ENCODE measurements at regions not wholly inside any gene's neighbourhood (a gene's known extent, or its start where the extent isn't known, plus 50 kb on each side); places are given as distances from the start of the nearest gene placed in this dataset.
A peak's percentile ranks its signal among the peaks of the same experiment; 100 is the strongest.

DNA sequence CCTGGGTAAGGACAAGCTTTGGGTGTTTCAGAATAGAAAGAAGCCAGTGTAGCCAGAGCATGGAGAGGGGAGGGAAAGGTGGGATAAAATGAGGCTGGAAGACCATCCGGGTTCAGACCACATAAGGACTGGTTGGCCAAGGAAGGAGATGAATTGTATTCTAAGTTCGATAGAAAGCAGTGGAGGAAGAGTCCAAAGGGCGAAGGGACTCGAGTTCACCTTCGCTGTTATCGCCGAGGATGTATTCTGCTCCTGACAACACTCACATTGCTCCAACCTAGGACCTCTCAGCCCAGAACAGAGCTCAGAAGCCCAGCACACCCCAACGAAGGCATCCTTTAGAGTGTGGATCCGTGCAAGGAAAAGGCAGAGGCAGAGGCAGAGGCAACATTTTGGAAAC, 133.1 kb upstream of the EPB41L4A start (continued):
- TF ChIP-seq, protein P1, sequence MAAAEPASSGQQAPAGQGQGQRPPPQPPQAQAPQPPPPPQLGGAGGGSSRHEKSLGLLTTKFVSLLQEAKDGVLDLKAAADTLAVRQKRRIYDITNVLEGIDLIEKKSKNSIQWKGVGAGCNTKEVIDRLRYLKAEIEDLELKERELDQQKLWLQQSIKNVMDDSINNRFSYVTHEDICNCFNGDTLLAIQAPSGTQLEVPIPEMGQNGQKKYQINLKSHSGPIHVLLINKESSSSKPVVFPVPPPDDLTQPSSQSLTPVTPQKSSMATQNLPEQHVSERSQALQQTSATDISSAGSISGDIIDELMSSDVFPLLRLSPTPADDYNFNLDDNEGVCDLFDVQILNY (CRISPR knock-in tag; IDR thresholded peaks at IDR 0.05) = no peak

DNA sequence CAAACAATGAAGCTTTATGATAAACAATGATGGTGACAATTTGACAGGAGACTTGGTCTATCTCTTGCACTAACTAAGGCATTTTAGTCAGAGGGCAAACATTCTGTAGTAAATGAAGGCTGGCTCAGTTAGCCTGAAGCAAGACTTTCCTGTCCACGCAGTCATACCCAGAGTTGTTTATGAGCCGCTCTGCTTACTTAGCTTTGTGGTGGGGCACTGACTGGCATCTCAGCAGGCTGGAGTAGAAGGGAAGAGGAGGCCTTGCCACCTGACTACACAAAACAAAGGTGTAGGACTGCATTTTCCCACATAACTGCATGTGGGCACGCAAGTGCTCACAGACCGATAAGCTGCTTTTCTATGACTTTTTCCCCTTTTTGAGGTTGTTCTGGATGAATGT, 133.7 kb upstream of the EPB41L4A start:
- no peaks in the 10 kb centered on the region for H3K27me3 Mint-ChIP-seq (ENCODE audit: low read depth)
- no peak for DNase-seq (ENCODE audit: low spot score)
- 0 out of 2 replicates have a peak, but pooled peaks cover 3% of the 10 kb centered on the region for H3K4me1 Mint-ChIP-seq
- no peak for ATAC-seq
- POLR2A ChIA-PET = no interaction called here
- no peak overlapping the region for H3K4me3 Mint-ChIP-seq
- TF ChIP-seq ZNF671 (CRISPR knock-in tag; IDR thresholded peaks at IDR 0.05) (no peak), ESRRA (CRISPR knock-in tag; IDR thresholded peaks at IDR 0.05; ENCODE audit: borderline replicate concordance) (no peak), ATF1 (CRISPR knock-in tag; IDR thresholded peaks at IDR 0.05) (no peak), ZNF416 (CRISPR knock-in tag; IDR thresholded peaks at IDR 0.05) (no peak), ETV6 (CRISPR knock-in tag; IDR thresholded peaks at IDR 0.05) (no peak)
- TF ChIP-seq, protein P2, sequence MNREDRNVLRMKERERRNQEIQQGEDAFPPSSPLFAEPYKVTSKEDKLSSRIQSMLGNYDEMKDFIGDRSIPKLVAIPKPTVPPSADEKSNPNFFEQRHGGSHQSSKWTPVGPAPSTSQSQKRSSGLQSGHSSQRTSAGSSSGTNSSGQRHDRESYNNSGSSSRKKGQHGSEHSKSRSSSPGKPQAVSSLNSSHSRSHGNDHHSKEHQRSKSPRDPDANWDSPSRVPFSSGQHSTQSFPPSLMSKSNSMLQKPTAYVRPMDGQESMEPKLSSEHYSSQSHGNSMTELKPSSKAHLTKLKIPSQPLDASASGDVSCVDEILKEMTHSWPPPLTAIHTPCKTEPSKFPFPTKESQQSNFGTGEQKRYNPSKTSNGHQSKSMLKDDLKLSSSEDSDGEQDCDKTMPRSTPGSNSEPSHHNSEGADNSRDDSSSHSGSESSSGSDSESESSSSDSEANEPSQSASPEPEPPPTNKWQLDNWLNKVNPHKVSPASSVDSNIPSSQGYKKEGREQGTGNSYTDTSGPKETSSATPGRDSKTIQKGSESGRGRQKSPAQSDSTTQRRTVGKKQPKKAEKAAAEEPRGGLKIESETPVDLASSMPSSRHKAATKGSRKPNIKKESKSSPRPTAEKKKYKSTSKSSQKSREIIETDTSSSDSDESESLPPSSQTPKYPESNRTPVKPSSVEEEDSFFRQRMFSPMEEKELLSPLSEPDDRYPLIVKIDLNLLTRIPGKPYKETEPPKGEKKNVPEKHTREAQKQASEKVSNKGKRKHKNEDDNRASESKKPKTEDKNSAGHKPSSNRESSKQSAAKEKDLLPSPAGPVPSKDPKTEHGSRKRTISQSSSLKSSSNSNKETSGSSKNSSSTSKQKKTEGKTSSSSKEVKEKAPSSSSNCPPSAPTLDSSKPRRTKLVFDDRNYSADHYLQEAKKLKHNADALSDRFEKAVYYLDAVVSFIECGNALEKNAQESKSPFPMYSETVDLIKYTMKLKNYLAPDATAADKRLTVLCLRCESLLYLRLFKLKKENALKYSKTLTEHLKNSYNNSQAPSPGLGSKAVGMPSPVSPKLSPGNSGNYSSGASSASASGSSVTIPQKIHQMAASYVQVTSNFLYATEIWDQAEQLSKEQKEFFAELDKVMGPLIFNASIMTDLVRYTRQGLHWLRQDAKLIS (CRISPR knock-in tag; IDR thresholded peaks at IDR 0.05; ENCODE audit: borderline replicate concordance) = no peak
- TF ChIP-seq, protein P3, sequence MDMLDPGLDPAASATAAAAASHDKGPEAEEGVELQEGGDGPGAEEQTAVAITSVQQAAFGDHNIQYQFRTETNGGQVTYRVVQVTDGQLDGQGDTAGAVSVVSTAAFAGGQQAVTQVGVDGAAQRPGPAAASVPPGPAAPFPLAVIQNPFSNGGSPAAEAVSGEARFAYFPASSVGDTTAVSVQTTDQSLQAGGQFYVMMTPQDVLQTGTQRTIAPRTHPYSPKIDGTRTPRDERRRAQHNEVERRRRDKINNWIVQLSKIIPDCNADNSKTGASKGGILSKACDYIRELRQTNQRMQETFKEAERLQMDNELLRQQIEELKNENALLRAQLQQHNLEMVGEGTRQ (CRISPR knock-in tag; IDR thresholded peaks at IDR 0.05) = no peak
- TF ChIP-seq, protein P4, sequence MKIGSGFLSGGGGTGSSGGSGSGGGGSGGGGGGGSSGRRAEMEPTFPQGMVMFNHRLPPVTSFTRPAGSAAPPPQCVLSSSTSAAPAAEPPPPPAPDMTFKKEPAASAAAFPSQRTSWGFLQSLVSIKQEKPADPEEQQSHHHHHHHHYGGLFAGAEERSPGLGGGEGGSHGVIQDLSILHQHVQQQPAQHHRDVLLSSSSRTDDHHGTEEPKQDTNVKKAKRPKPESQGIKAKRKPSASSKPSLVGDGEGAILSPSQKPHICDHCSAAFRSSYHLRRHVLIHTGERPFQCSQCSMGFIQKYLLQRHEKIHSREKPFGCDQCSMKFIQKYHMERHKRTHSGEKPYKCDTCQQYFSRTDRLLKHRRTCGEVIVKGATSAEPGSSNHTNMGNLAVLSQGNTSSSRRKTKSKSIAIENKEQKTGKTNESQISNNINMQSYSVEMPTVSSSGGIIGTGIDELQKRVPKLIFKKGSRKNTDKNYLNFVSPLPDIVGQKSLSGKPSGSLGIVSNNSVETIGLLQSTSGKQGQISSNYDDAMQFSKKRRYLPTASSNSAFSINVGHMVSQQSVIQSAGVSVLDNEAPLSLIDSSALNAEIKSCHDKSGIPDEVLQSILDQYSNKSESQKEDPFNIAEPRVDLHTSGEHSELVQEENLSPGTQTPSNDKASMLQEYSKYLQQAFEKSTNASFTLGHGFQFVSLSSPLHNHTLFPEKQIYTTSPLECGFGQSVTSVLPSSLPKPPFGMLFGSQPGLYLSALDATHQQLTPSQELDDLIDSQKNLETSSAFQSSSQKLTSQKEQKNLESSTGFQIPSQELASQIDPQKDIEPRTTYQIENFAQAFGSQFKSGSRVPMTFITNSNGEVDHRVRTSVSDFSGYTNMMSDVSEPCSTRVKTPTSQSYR (CRISPR knock-in tag; IDR thresholded peaks at IDR 0.05) = no peak
- TF ChIP-seq, protein P5, sequence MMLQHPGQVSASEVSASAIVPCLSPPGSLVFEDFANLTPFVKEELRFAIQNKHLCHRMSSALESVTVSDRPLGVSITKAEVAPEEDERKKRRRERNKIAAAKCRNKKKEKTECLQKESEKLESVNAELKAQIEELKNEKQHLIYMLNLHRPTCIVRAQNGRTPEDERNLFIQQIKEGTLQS (CRISPR knock-in tag; conservative IDR thresholded peaks at IDR 0.05) = no peak
- H3K27ac Mint-ChIP-seq = no peak overlapping the region
- CTCF ChIA-PET = interaction anchor here (0.6 to 3.7 kb wide), 5 partner anchors 139 to 472 kb away, joined by 3 to 21 read pairs (median 4); no protein-coding TSS in a partner anchor
- H3K36me3 Mint-ChIP-seq = no peaks in the 10 kb centered on the region
- no peaks in the 10 kb centered on the region for H3K9me3 Mint-ChIP-seq

DNA sequence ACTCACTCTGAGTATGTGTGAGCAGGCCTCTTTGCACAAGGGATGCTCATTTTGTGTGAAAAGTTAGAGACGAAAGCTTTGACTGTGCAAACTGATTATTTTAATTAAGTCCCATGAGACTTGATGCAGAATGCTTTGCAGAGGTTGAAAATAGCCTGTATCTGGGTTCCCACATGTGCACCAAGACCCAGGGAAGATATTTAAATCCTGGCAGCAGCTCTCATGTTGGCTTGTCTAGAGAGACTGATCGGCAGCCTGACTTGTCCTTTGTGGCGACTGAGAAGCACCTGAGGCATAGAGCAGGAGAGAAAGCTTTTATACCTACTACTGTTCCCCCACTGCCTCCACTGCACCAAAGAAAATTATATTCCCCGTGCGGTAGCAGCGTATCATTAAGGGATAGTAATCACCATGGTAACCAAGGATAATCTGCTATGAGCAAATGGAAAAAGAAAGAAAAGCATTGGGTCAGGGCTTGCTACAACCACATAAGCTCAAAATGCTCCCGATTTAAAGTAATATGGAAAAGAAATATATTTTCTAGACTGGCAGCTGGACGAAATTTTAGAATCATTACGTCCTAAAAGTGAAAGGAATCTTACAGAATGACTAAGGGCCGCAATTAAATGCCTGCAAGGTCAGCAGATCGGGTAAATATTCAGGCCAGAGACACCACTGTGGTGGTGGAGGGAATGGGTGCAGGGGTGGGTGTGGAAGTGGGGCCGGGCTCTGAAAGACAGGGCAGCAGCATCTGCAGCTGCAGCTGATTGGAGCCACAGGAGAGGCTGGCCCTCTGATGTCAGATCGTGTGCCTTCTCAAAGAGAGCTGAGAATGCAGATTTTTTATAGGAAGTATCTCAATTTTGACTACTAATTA, 135.3 kb upstream of the EPB41L4A start:
- no peaks in the 10 kb centered on the region for H3K27me3 Mint-ChIP-seq (ENCODE audit: low read depth)
- CTCF ChIA-PET = interaction anchor here (0.8 to 1.4 kb wide), 4 partner anchors 53 to 294 kb away, joined by 3 to 5 read pairs (median 4); no protein-coding TSS in a partner anchor
- no peak for DNase-seq (ENCODE audit: low spot score)
- H3K36me3 Mint-ChIP-seq = no peaks in the 10 kb centered on the region
- H3K4me3 Mint-ChIP-seq = no peak overlapping the region
- POLR2A ChIA-PET = no interaction called here
- no peak overlapping the region for H3K27ac Mint-ChIP-seq
- no peaks in the 10 kb centered on the region for H3K4me1 Mint-ChIP-seq
- peaks cover 2% of the 10 kb centered on the region; the same call in 1 of the 2 replicates for H3K9me3 Mint-ChIP-seq
- ATAC-seq = 0 out of 2 replicates have a peak, but pooled peaks have one; percentile 34
- no peak for TF ChIP-seq NFYB (CRISPR knock-in tag; conservative IDR thresholded peaks at IDR 0.05; ENCODE audit: low read depth)
- TF ChIP-seq, protein P5 (CRISPR knock-in tag; conservative IDR thresholded peaks at IDR 0.05) = no peak
- TF ChIP-seq, protein P6, sequence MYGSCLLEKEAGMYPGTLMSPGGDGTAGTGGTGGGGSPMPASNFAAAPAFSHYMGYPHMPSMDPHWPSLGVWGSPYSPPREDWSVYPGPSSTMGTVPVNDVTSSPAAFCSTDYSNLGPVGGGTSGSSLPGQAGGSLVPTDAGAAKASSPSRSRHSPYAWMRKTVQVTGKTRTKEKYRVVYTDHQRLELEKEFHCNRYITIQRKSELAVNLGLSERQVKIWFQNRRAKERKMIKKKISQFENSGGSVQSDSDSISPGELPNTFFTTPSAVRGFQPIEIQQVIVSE (CRISPR knock-in tag; IDR thresholded peaks at IDR 0.05; ENCODE audit: borderline replicate concordance) = no peak
- no peak for TF ChIP-seq SMAD3 (CRISPR knock-in tag; IDR thresholded peaks at IDR 0.05; ENCODE audit: borderline replicate concordance)
- TF ChIP-seq, protein P7, sequence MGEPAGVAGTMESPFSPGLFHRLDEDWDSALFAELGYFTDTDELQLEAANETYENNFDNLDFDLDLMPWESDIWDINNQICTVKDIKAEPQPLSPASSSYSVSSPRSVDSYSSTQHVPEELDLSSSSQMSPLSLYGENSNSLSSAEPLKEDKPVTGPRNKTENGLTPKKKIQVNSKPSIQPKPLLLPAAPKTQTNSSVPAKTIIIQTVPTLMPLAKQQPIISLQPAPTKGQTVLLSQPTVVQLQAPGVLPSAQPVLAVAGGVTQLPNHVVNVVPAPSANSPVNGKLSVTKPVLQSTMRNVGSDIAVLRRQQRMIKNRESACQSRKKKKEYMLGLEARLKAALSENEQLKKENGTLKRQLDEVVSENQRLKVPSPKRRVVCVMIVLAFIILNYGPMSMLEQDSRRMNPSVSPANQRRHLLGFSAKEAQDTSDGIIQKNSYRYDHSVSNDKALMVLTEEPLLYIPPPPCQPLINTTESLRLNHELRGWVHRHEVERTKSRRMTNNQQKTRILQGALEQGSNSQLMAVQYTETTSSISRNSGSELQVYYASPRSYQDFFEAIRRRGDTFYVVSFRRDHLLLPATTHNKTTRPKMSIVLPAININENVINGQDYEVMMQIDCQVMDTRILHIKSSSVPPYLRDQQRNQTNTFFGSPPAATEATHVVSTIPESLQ (CRISPR knock-in tag; IDR thresholded peaks at IDR 0.05) = no peak
- TF ChIP-seq FOXK1 (CRISPR knock-in tag; IDR thresholded peaks at IDR 0.05) = no peak
- TF ChIP-seq PRRX2 (CRISPR knock-in tag; IDR thresholded peaks at IDR 0.05) = no peak
- no peak for TF ChIP-seq ZNF423 (CRISPR knock-in tag; IDR thresholded peaks at IDR 0.05)
- TF ChIP-seq MYBL2 (CRISPR knock-in tag; IDR thresholded peaks at IDR 0.05) = no peak

Data from WTC11 (cell line).